ENCODE measurements at regions not wholly inside any gene's neighbourhood (a gene's known extent, or its start where the extent isn't known, plus 50 kb on each side); places are given as distances from the start of the nearest gene placed in this dataset.
"Not testable (repeated sequence)": the region's sequence is repeated elsewhere in the genome, so short reads cannot be mapped to it uniquely, and the experiment has no call there.

GRCh38 chr12:96085475-96085874 lies 50.1 kb upstream of the LTA4H start:
- no peak for DNase-seq (ENCODE audit: low read depth)

DNA sequence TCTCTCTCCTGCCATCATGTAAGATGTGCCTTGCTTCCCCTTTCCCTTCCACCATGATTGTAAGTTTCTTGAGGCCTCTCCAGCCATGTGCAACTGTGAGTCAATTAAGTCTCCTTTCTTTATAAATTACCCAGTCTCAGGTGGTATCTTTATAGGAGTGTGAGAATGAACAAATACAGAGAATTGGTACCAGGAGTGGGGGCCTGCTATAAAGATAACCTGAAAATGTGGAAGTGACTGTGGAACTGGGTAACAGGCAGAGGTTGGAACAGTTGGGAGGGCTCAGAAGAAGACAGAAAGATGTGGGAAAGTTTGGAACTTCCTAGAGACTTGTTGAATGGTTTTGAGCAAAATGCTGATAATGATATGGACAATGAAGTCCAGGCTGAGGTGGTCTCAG lies 50.8 kb upstream of the LTA4H start:
- DNase-seq (ENCODE audit: low read depth): not testable (repeated sequence)

GRCh38 chr12:96091833-96092232 lies 56.4 kb upstream of the LTA4H start:
- no peak for DNase-seq (ENCODE audit: low read depth)

DNA sequence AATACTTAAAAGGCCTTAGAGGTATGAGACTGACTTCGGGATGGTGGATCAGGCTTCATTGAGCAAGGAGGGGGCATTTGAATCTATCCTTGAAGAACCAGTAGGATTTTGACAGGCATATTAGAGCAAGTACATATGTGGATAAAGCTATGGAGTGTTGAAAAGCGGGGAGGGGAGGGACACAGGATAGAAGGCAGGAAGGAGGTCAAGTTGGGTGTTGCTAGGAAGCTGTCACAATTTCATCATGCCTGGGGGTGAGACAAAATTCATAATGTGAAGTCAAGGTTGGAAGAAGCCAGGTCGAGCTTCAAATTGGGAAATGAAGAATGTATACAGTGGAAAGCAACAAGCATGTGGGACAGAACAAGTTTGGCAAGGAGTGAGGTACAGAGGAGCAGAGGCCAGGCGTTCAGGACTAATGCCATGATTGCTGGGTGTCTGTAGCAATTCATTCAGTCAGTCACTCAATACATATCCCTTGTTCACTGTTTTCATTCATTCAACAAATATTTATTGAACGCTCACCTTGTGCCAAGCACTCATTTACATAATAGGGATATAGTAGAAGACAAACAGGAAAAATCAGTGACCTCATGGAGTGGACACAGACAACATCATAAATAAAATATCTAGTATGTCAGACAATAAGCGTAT lies 58.3 kb upstream of the LTA4H start:
- DNase-seq (ENCODE audit: low read depth): no peak

DNA sequence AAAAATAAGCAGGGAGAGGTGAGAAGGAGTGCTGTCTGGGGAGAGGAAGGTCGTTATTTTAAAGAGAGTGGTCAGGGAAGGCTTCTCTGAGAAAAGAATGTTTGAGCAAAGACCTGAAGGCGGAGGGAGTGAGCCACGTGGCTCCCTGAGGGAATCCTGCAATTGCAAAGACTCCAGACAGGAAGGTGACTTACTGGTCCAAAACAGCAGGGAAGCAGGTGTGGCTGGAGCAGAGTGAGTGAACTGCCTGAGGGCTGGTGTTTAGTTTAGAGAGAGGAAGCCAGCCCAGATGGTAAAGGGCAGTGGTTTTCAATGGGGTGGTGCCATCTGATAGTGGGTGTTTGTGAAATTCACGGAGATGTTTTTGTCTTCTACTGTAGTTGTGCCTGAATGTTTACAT lies 58.8 kb upstream of the LTA4H start:
- DNase-seq (ENCODE audit: low read depth): no peak

DNA sequence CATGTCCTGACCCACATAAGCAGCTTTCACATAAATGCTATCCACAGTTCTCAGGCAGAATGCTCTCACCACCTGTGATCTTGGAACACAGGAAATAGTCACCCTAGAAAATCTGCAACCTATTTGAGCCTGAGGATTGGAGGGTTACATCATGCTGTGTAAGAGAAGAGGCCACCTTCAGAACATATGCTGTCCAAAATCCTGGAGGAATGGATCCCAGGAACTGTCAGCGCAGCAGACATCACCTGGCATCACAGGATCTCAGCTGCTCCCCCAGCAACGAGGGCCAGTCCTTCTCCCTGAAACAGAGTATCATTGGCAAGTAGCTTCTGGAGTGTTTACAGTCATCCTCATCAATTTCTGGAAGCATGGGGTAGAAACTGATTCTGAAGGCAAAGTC lies 63.2 kb upstream of the LTA4H start:
- no peak for DNase-seq (ENCODE audit: low read depth)

- DNase-seq (ENCODE audit: low read depth): no peak
Measured at GRCh38 chr12:96099421-96099820, 64.0 kb upstream of the LTA4H start.

GRCh38 chr12:96099986-96100385 lies 64.6 kb upstream of the LTA4H start:
- no peak for DNase-seq (ENCODE audit: low read depth)

DNA sequence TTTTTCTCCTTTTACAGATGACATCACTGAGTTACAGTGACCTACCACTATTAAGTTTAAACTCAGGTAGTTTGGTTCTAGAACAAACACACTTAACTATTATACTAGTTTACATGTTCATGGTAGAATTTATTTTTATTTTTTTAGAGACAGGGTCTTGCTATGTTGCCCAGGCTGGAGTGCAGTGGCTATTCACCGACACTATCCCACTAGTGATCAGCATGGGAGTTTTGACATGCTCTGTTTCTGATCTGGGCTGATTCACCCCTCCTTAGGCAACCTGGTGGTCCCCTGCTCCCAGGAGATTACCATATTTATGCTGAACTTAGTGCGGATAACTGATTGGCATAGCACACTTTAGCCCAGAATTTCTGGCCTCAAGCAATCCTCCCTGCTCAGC lies 66.4 kb upstream of the LTA4H start:
- no peak for DNase-seq (ENCODE audit: low read depth)

GRCh38 chr12:96103067-96103644 lies 67.8 kb upstream of the LTA4H start:
- DNase-seq (ENCODE audit: low read depth): no peak

GRCh38 chr12:96104566-96104965 lies 69.2 kb upstream of the LTA4H start:
- DNase-seq (ENCODE audit: low read depth): no peak

DNA sequence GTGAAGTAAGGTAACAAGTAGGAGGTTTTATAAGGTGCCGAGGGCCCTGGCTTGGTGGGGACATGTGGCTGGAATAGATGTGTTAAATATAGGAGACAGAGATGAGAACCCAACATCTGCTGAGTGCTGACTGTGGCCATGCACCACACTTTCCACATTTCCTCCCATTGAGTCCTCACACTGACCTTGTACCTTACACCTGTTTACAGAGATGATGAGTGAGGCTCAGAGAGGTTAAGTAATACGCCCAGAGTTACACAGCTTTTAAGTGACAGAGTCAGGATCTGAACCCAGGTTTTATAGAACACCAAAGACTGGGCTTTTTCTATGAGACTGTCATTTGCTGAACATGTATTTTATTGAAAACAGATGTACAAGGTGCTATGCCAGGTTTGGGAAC lies 70.8 kb upstream of the LTA4H start:
- DNase-seq (ENCODE audit: low read depth): no peak

- no peak for DNase-seq (ENCODE audit: low read depth)
Measured at GRCh38 chr12:96107236-96107635, 71.8 kb upstream of the LTA4H start.

DNA sequence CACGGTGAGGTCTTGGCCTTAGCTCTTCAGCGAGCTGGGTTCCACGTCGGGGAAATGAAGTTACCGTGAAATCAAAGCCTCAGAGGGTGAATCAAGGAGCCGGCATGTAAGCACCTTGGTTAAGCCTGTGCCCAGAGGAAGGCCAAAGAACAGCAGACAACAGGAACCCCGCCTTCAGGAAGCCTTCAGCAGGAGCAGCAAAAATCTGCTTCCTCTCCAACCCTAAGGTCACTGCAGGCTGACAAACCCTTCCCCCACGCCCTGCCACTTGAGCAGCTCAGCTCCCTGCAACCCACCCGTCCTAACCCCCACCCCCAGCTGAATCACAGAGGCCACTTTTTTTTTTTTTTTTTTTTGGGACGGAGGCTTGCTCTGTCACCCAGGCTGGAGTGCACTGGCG lies 72.9 kb upstream of the LTA4H start:
- peak; percentile 3 for DNase-seq (ENCODE audit: low read depth)

DNA sequence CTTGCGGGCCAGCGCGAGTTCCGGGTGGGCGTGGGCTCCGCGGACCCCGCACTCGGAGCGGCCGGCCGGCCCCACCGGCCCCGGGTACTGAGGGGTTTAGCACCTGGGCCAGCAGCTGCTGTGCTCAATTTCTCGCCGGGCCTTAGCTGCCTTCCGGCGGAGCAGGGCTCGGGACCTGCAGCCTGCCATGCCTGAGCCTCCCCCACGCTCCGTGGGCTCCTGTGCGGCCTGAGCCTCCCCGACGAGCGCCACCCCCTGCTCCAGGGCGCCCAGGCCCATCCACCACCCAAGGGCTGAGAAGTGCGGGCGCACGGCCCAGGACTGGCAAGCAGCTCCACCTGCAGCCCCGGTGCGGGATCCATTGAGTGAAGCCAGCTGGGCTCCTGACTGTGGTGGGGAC lies 73.6 kb upstream of the LTA4H start:
- not testable (repeated sequence) for DNase-seq (ENCODE audit: low read depth)

DNA sequence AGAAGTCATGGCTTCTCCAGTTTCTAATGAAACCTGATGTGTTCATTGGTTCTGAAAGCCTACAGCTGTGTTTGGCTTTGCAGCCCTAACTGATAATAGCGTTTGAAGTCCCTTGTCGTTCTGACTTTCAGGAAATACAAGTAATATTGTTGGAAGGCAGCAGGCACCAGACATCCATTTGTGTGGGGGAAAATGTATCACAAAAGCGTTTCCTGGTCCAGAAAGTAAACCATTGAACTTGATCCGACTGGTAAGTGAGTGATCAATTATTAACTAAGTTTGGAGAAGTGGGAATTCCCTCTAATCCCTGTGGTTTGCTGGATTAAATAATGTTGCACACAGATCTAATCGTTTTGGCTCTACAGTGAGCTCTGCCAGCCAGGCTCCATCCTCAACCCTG lies 77.3 kb upstream of the LTA4H start:
- no peak for DNase-seq (ENCODE audit: low read depth)

DNA sequence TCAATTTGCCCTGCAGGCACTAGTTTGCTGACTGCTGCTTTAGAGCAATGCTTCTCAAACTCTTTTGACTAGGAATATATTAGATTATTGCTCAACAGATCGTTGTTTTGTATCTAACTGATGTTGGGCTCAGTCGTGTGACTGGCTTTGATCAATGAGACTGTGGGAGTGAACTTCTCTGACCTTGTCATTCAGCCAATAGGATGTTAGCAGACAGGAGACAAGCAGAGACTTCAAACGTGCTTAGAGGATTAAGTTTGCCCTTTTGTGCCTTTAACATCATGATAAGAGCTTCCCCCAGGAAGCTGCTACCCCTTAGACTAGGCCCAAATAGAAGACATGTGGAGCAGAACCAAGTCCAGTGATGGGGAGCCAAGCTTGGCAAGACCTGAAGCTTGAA lies 76.7 kb upstream of the ELK3 start:
- DNase-seq (ENCODE audit: low read depth): no peak

- DNase-seq (ENCODE audit: low read depth): no peak
Measured at GRCh38 chr12:96120359-96121100, 73.6 kb upstream of the ELK3 start.

GRCh38 chr12:96121271-96121711 lies 72.9 kb upstream of the ELK3 start:
- DNase-seq (ENCODE audit: low read depth): no peak

DNA sequence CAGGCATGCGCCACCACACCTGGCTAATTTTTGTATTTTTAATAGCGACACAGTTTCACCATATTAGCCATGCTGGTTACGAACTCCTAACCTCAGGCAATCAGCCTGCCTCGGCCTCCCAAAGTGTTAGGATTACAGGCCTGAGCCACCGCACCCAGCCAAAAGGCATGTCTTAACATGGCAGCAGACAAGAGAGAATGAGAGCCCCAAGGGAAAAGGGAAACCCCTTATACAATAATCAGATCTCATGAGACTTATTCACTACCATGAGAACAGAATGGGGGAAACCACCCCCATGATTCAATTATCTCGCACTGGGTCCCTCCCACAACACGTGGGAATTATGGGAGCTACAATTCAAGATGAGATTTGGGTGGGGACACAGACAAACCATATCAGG lies 65.9 kb upstream of the ELK3 start:
- not testable (repeated sequence) for DNase-seq (ENCODE audit: low read depth)

- DNase-seq (ENCODE audit: low read depth): no peak
Measured at GRCh38 chr12:96130396-96131059, 63.6 kb upstream of the ELK3 start.

- DNase-seq (ENCODE audit: low read depth): no peak
Measured at GRCh38 chr12:96131230-96131788, 62.9 kb upstream of the ELK3 start.

DNA sequence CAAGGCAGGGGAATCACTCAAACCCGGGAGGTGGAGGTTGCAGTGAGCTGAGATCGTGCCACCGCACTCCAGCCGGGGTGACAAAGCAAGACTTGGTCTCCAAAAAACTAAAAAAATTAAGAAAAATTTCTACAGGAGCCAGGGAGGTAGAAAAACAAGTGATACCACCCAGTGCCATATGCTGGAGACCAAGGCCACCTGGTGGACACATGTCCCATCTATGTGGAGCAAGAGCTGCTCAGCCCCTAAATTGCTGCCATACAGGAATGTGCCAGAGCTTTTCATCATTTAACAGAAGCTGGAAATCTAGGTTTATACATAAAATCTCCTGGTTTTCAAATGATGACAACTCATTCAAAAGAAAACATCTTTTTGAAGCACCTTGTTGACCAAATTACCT lies 61.4 kb upstream of the ELK3 start:
- DNase-seq (ENCODE audit: low read depth): no peak
